ENCODE measurements at regions not wholly inside any gene's neighbourhood (a gene's known extent, or its start where the extent isn't known, plus 50 kb on each side); places are given as distances from the start of the nearest gene placed in this dataset.

- no peaks in the 10 kb centered on the region for H3K79me2 ChIP-seq (ENCODE audit: control insufficient read depth, low read length)
- no peak overlapping the region for H3K4me3 ChIP-seq (ENCODE audit: low read length)
- H4K20me1 ChIP-seq (ENCODE audit: control insufficient read depth, insufficient read depth, low read depth, low read length) = no peaks in the 10 kb centered on the region
- H3K9me2 ChIP-seq (replicated peaks; ENCODE audit: control insufficient read depth, low read length) = no peaks in the 10 kb centered on the region
- no peak overlapping the region for H3K27ac ChIP-seq (ENCODE audit: low read depth, low read length)
- no peaks in the 10 kb centered on the region for H3K9me3 ChIP-seq (ENCODE audit: control insufficient read depth, insufficient read depth, low read length)
- H3K27me3 ChIP-seq (ENCODE audit: control insufficient read depth, low read length) = no peaks in the 10 kb centered on the region
- no peaks in the 10 kb centered on the region for H3K4me1 ChIP-seq (ENCODE audit: control insufficient read depth, low read length)
- H3F3A ChIP-seq (ENCODE audit: control insufficient read depth, insufficient read depth) = no peaks in the 10 kb centered on the region
- no peak overlapping the region for H3K4me2 ChIP-seq (ENCODE audit: low read length)
- TF ChIP-seq EZH2phosphoT487 (IDR thresholded peaks at IDR 0.05; ENCODE audit: borderline replicate concordance, low read length) (no peak), CTCF (IDR thresholded peaks at IDR 0.05; ENCODE audit: low read depth, low read length, poor library complexity, severe bottlenecking) (no peak)
- H3K36me3 ChIP-seq (ENCODE audit: control insufficient read depth, low read length) = no peaks in the 10 kb centered on the region
These were observed 296.5 kb upstream of the ITGA1 start for GRCh38 chr5:52491071-52491787.

- Histone ChIP-seq H3K4me1 (ENCODE audit: control insufficient read depth, low read length) (no peaks in the 10 kb centered on the region), H3K9me3 (ENCODE audit: control insufficient read depth, insufficient read depth, low read length) (no peaks in the 10 kb centered on the region), H3K36me3 (ENCODE audit: control insufficient read depth, low read length) (no peaks in the 10 kb centered on the region), H3K4me3 (ENCODE audit: low read length) (no peak overlapping the region), H3K4me2 (ENCODE audit: low read length) (no peak overlapping the region), H3K79me2 (ENCODE audit: control insufficient read depth, low read length) (no peaks in the 10 kb centered on the region), H3K27ac (ENCODE audit: low read depth, low read length) (no peak overlapping the region), H3K9me2 (replicated peaks; ENCODE audit: control insufficient read depth, low read length) (no peaks in the 10 kb centered on the region), H3K27me3 (ENCODE audit: control insufficient read depth, low read length) (no peaks in the 10 kb centered on the region), H4K20me1 (ENCODE audit: control insufficient read depth, insufficient read depth, low read depth, low read length) (no peaks in the 10 kb centered on the region), H3F3A (ENCODE audit: control insufficient read depth, insufficient read depth) (no peaks in the 10 kb centered on the region)
- TF ChIP-seq EZH2phosphoT487 (IDR thresholded peaks at IDR 0.05; ENCODE audit: borderline replicate concordance, low read length) (no peak), CTCF (IDR thresholded peaks at IDR 0.05; ENCODE audit: low read depth, low read length, poor library complexity, severe bottlenecking) (no peak)
These were observed 295.9 kb upstream of the ITGA1 start for GRCh38 chr5:52491818-52492217.

- no peak overlapping the region for H3K4me2 ChIP-seq (ENCODE audit: low read length)
- no peak overlapping the region for H3K27ac ChIP-seq (ENCODE audit: low read depth, low read length)
- no peaks in the 10 kb centered on the region for H3K4me1 ChIP-seq (ENCODE audit: control insufficient read depth, low read length)
- no peaks in the 10 kb centered on the region for H3F3A ChIP-seq (ENCODE audit: control insufficient read depth, insufficient read depth)
- no peaks in the 10 kb centered on the region for H3K9me2 ChIP-seq (replicated peaks; ENCODE audit: control insufficient read depth, low read length)
- no peaks in the 10 kb centered on the region for H3K27me3 ChIP-seq (ENCODE audit: control insufficient read depth, low read length)
- no peaks in the 10 kb centered on the region for H3K9me3 ChIP-seq (ENCODE audit: control insufficient read depth, insufficient read depth, low read length)
- no peak overlapping the region for H3K4me3 ChIP-seq (ENCODE audit: low read length)
- H3K36me3 ChIP-seq (ENCODE audit: control insufficient read depth, low read length) = no peaks in the 10 kb centered on the region
- H4K20me1 ChIP-seq (ENCODE audit: control insufficient read depth, insufficient read depth, low read depth, low read length) = no peaks in the 10 kb centered on the region
- no peak for TF ChIP-seq CTCF (IDR thresholded peaks at IDR 0.05; ENCODE audit: low read depth, low read length, poor library complexity, severe bottlenecking)
- no peak for TF ChIP-seq EZH2phosphoT487 (IDR thresholded peaks at IDR 0.05; ENCODE audit: borderline replicate concordance, low read length)
- no peaks in the 10 kb centered on the region for H3K79me2 ChIP-seq (ENCODE audit: control insufficient read depth, low read length)
These were observed 290.5 kb upstream of the ITGA1 start for GRCh38 chr5:52497133-52497693.

Data from DOHH2 (cell line).